Parathyroid adenoma (tissue), 2 donors: ENCODE measurements at regions not wholly inside any gene's neighbourhood (a gene's known extent, or its start where the extent isn't known, plus 50 kb on each side); places are given as distances from the start of the nearest gene placed in this dataset.

Experiments
- H2AFZ ChIP-seq: fragments of 300-600 bp; sonication (generic); one replicate; pipeline ENCODE4 v1.7.0; 2017; ENCODE audit warnings: antibody characterized with exemption, mild to moderate bottlenecking
- H3K27ac ChIP-seq: fragments of 300-600 bp; sonication (generic); one replicate; pipeline ENCODE4 v1.7.0; 2017
- H3K27me3 ChIP-seq: fragments of 300-600 bp; sonication (generic); one replicate; pipeline ENCODE4 v1.7.0; 2017; ENCODE audit warnings: low read length; ENCODE audit not compliant: control insufficient read depth, insufficient read depth
- H3K36me3 ChIP-seq: fragments of 300-600 bp; sonication (generic); one replicate; pipeline ENCODE4 v1.7.0; 2017; ENCODE audit warnings: low read length; ENCODE audit not compliant: control insufficient read depth, insufficient read depth
- H3K4me1 ChIP-seq: fragments of 300-600 bp; sonication (generic); one replicate; pipeline ENCODE4 v1.7.0; 2017; ENCODE audit warnings: control low read depth
- H3K4me2 ChIP-seq: fragments of 300-600 bp; sonication (generic); one replicate; pipeline ENCODE4 v1.7.0; 2017; ENCODE audit warnings: low read length
- H3K4me3 ChIP-seq: fragments of 300-600 bp; sonication (generic); one replicate; pipeline ENCODE4 v1.7.0; 2017; ENCODE audit warnings: low read depth, low read length
- H3K79me2 ChIP-seq: fragments of 300-600 bp; sonication (generic); one replicate; pipeline ENCODE4 v1.7.0; 2017; ENCODE audit warnings: control low read depth
- H3K9ac ChIP-seq: fragments of 300-600 bp; sonication (generic); one replicate; pipeline ENCODE4 v1.7.0; 2017; ENCODE audit warnings: mild to moderate bottlenecking
- H3K9me3 ChIP-seq: fragments of 300-600 bp; sonication (generic); one replicate; pipeline ENCODE4 v1.7.0; 2017; ENCODE audit warnings: low read length; ENCODE audit not compliant: control insufficient read depth
- CTCF ChIP-seq: fragments of 300-600 bp; sonication (generic); IDR thresholded peaks from one replicate; pipeline ENCODE4 v1.7.0; 2017; ENCODE audit warnings: antibody characterized with exemption, mild to moderate bottlenecking
- donor health status: primary hyperparathyroidism.

- Histone ChIP-seq H3K36me3 (no peaks in the 10 kb centered on the region), H3K4me3 (no peak overlapping the region)
Observed at GRCh38 chr15:29342201-29342600, 72.6 kb upstream of the NSMCE3 start.

GRCh38 chr15:29337156-29337959 is 67.7 kb upstream of the NSMCE3 start:
- peaks cover 5% of the 10 kb centered on the region for H3K79me2 ChIP-seq
- H2AFZ ChIP-seq, result no peak overlapping the region
- H3K27me3 ChIP-seq, result no peaks in the 10 kb centered on the region
- H3K4me1 ChIP-seq, result peaks cover 2% of the 10 kb centered on the region
- no peaks in the 10 kb centered on the region for H3K36me3 ChIP-seq
- no peak for TF ChIP-seq CTCF
- no peaks in the 10 kb centered on the region for H3K9me3 ChIP-seq
- H3K4me3 ChIP-seq, result no peak overlapping the region
- no peak overlapping the region for H3K27ac ChIP-seq
- H3K4me2 ChIP-seq, result no peak overlapping the region
- no peak overlapping the region for H3K9ac ChIP-seq

More at GRCh38 chr15:29342201-29342600, 72.6 kb upstream of the NSMCE3 start:
- Histone ChIP-seq H3K27me3 (no peaks in the 10 kb centered on the region), H3K4me2 (no peak overlapping the region), H3K9ac (no peak overlapping the region), H2AFZ (no peak overlapping the region), H3K9me3 (no peaks in the 10 kb centered on the region), H3K27ac (no peak overlapping the region), H3K79me2 (peaks cover 7% of the 10 kb centered on the region), H3K4me1 (no peaks in the 10 kb centered on the region)
- TF ChIP-seq CTCF, result no peak

GRCh38 chr15:29334544-29334943 is 64.9 kb upstream of the NSMCE3 start:
- no peaks in the 10 kb centered on the region for H3K9me3 ChIP-seq
- H3K4me2 ChIP-seq, result no peak overlapping the region
- peaks cover 2% of the 10 kb centered on the region for H3K4me1 ChIP-seq
- H3K79me2 ChIP-seq, result peaks cover 4% of the 10 kb centered on the region
- no peak overlapping the region for H3K9ac ChIP-seq
- no peak overlapping the region for H2AFZ ChIP-seq
- H3K27ac ChIP-seq, result no peak overlapping the region
- no peak overlapping the region for H3K4me3 ChIP-seq
- TF ChIP-seq CTCF, result no peak
- H3K27me3 ChIP-seq, result no peaks in the 10 kb centered on the region
- H3K36me3 ChIP-seq, result no peaks in the 10 kb centered on the region

GRCh38 chr15:29333261-29333660 is 63.6 kb upstream of the NSMCE3 start:
- Histone ChIP-seq H3K79me2 (peaks cover 4% of the 10 kb centered on the region), H3K9ac (no peak overlapping the region), H3K4me3 (no peak overlapping the region), H3K27ac (no peak overlapping the region), H3K4me2 (no peak overlapping the region), H3K36me3 (no peaks in the 10 kb centered on the region), H3K4me1 (peaks cover 2% of the 10 kb centered on the region), H3K27me3 (no peaks in the 10 kb centered on the region), H2AFZ (no peak overlapping the region), H3K9me3 (no peaks in the 10 kb centered on the region)
- no peak for TF ChIP-seq CTCF

GRCh38 chr15:29331669-29332068 is 62.0 kb upstream of the NSMCE3 start:
- no peak overlapping the region for H3K4me3 ChIP-seq
- peaks cover 4% of the 10 kb centered on the region for H3K79me2 ChIP-seq
- no peaks in the 10 kb centered on the region for H3K36me3 ChIP-seq
- H3K9me3 ChIP-seq, result no peaks in the 10 kb centered on the region
- no peak overlapping the region for H3K27ac ChIP-seq
- H2AFZ ChIP-seq, result no peak overlapping the region
- H3K4me2 ChIP-seq, result no peak overlapping the region
- H3K27me3 ChIP-seq, result no peaks in the 10 kb centered on the region
- TF ChIP-seq CTCF, result no peak
- H3K4me1 ChIP-seq, result no peaks in the 10 kb centered on the region
- no peak overlapping the region for H3K9ac ChIP-seq
